Panc1 (cell line): ENCODE measurements at regions not wholly inside any gene's neighbourhood (a gene's known extent, or its start where the extent isn't known, plus 50 kb on each side); places are given as distances from the start of the nearest gene placed in this dataset.

Experiments used
- ATAC-seq: fragments of 200-7000 bp; cut with Tn5 transposase; 2 replicates; pipeline ENCODE4 v1.9.1; 2020; ENCODE audit warnings: mild to moderate bottlenecking, moderate library complexity
- BruUV-seq: library from RNA; stranded (reverse); fragments of 400-500 nt; replicated peaks from 2 replicates; lab custom pipeline; 2021; lab: Mats Ljungman, UMichigan
- CTCF ChIA-PET: fragments of 300-600 bp; sonication (Branson Sonifier 250); formaldehyde crosslinking; loops from one replicate; lab custom pipeline; 2022; ENCODE audit warnings: antibody characterized with exemption; lab: Charles Lee
- POLR2A ChIA-PET: fragments of 300-600 bp; sonication (Branson Sonifier 250); formaldehyde crosslinking; loops from one replicate; lab custom pipeline; 2022; ENCODE audit warnings: antibody characterized with exemption; lab: Charles Lee
- DNase-seq: peaks from one replicate; pipeline ENCODE4 v3.0.0-alpha.2; 2010; ENCODE audit warnings: low read depth, low spot score
- H3K27ac ChIP-seq: 2 replicates; pipeline ENCODE4 v1.5.1; 2011; ENCODE audit warnings: mild to moderate bottlenecking, low read length, inconsistent platforms
- H3K27me3 ChIP-seq: fragments of 200-500 bp; sonication (Bioruptor generic); 2 replicates; pipeline ENCODE4 v1.6.0; 2014; ENCODE audit warnings: low read length, inconsistent platforms; ENCODE audit not compliant: control insufficient read depth, insufficient read depth
- H3K36me3 ChIP-seq: fragments of 200-500 bp; sonication (Bioruptor generic); 2 replicates; pipeline ENCODE4 v1.5.1; 2014; ENCODE audit warnings: inconsistent platforms, mild to moderate bottlenecking, low read length, moderate library complexity; ENCODE audit not compliant: control insufficient read depth, insufficient read depth
- H3K4me1 ChIP-seq: 2 replicates; pipeline ENCODE4 v1.5.1; 2011; ENCODE audit warnings: inconsistent platforms, mild to moderate bottlenecking, low read length, moderate library complexity; ENCODE audit not compliant: control insufficient read depth, insufficient read depth
- H3K4me3 ChIP-seq, 2 experiments: 2 replicates each; pipeline ENCODE4 v1.5.1; 2011 to 2012; ENCODE audit warnings: low read depth in 2 of 2, low read length in 2 of 2, mild to moderate bottlenecking in 2 of 2, inconsistent platforms in 1 of 2, moderate library complexity in 1 of 2
- H3K9me3 ChIP-seq: fragments of 200-500 bp; sonication (Bioruptor generic); 2 replicates; pipeline ENCODE4 v1.5.1; 2014; ENCODE audit warnings: low read depth, mild to moderate bottlenecking, inconsistent platforms, low read length, moderate library complexity; ENCODE audit not compliant: control insufficient read depth, insufficient read depth
- POLR2AphosphoS5 ChIP-seq: IDR thresholded peaks from 2 replicates; pipeline ENCODE4 v1.6.1; 2012; ENCODE audit warnings: mild to moderate bottlenecking, low read depth, low read length, moderate library complexity
- REST ChIP-seq, 2 experiments: IDR thresholded peaks; 2 replicates each; pipeline ENCODE4 v1.6.1; 2011 to 2012; ENCODE audit warnings: low read depth in 2 of 2, control low read depth in 1 of 2, low read length in 1 of 2, mild to moderate bottlenecking in 1 of 2, moderate library complexity in 1 of 2; ENCODE audit not compliant: insufficient read depth in 1 of 2
- SIN3A ChIP-seq: IDR thresholded peaks from 2 replicates; pipeline ENCODE4 v1.6.1; 2012; ENCODE audit warnings: low read depth, mild to moderate bottlenecking, low read length, moderate library complexity, borderline replicate concordance; ENCODE audit not compliant: insufficient read depth
- TCF7L2 ChIP-seq: IDR thresholded peaks from 2 replicates; pipeline ENCODE4 v1.6.1; 2011; ENCODE audit warnings: mild to moderate bottlenecking, low read depth, low read length, inconsistent platforms
- in situ Hi-C: cut with HindIII; loops from 2 replicates; pipeline ENCODE4 v1.10.0; 2016; ENCODE audit warnings: low sequenced_read_pairs, low pct_unique_long_range_greater_than_20kb
- intact Hi-C: fragments of 100-400 bp; cut with micrococcal nuclease; formaldehyde crosslinking; loops from one replicate; pipeline ENCODE4 v1.10.0; 2022; ENCODE audit not compliant: unreplicated experiment
- TF ChIP-seq, protein P1 (sequence below): fragments of 450-650 bp; IDR thresholded peaks from 2 replicates; pipeline ENCODE4 v1.5.1; 2017; ENCODE audit warnings: mild to moderate bottlenecking

- intact Hi-C loops (no loop called here), in situ Hi-C loops (no loop called here)
- ATAC-seq (no peak), DNase-seq (no peak)
- no peak overlapping the region for H3K4me3 ChIP-seq
- ChIA-PET CTCF (interaction anchor here (0.6 kb wide), 1 partner anchor 198 kb away, joined by 3 read pairs; no protein-coding TSS in a partner anchor), POLR2A (no interaction called here)
- no peaks in the 10 kb centered on the region for H3K4me1 ChIP-seq
- H3K27me3 ChIP-seq, result no peaks in the 10 kb centered on the region
- TF ChIP-seq POLR2AphosphoS5, result no peak
- TF ChIP-seq SIN3A, result no peak
- TF ChIP-seq, protein P1, sequence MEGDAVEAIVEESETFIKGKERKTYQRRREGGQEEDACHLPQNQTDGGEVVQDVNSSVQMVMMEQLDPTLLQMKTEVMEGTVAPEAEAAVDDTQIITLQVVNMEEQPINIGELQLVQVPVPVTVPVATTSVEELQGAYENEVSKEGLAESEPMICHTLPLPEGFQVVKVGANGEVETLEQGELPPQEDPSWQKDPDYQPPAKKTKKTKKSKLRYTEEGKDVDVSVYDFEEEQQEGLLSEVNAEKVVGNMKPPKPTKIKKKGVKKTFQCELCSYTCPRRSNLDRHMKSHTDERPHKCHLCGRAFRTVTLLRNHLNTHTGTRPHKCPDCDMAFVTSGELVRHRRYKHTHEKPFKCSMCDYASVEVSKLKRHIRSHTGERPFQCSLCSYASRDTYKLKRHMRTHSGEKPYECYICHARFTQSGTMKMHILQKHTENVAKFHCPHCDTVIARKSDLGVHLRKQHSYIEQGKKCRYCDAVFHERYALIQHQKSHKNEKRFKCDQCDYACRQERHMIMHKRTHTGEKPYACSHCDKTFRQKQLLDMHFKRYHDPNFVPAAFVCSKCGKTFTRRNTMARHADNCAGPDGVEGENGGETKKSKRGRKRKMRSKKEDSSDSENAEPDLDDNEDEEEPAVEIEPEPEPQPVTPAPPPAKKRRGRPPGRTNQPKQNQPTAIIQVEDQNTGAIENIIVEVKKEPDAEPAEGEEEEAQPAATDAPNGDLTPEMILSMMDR, result no peak
- TF ChIP-seq REST (IDR thresholded peaks at IDR 0.05; ENCODE audit: insufficient read depth in 1 of 2, low read depth in 2 of 2, low read length in 1 of 2), result no peak
- no peak for TF ChIP-seq TCF7L2
- no peaks in the 10 kb centered on the region for H3K36me3 ChIP-seq
- no TSS peak for BruUV-seq
- H3K9me3 ChIP-seq, result no peaks in the 10 kb centered on the region
- no peak overlapping the region for H3K27ac ChIP-seq
These were observed 155.8 kb downstream of the C11orf91 start for GRCh38 chr11:33544593-33545373.

DNA sequence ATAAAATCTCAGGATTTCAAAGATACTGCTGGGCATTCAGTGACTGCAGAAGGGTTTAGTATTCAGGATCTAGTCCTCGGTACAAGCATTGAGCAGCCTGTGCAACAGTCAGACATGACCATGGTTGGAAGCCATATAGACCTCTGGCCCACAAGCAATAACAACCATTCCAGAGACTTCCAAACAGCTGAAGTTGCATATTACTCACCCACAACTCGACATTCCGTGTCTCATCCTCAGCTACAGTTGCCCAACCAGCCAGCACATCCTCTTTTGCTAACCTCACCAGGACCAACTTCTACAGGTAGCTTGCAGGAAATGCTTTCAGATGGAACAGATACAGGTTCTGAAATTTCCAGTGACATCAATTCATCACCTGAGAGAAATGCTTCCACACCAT is 156.8 kb downstream of the C11orf91 start:
- in situ Hi-C loops (no loop called here), intact Hi-C loops (no loop called here)
- ChIA-PET POLR2A (interaction anchor here (0.6 kb wide), 1 partner anchor 19 kb away, joined by 7 read pairs; no protein-coding TSS in a partner anchor), CTCF (interaction anchor here (0.6 to 1.0 kb wide), 4 partner anchors 148 to 278 kb away, joined by 3 to 4 read pairs (median 3); no protein-coding TSS in a partner anchor)
- DNase-seq (no peak), ATAC-seq (no peak)
- H3K27ac ChIP-seq, result no peak overlapping the region
- H3K4me1 ChIP-seq, result no peaks in the 10 kb centered on the region
- H3K36me3 ChIP-seq, result no peaks in the 10 kb centered on the region
- no peak for TF ChIP-seq POLR2AphosphoS5
- TF ChIP-seq TCF7L2, result no peak
- no peak for TF ChIP-seq REST (IDR thresholded peaks at IDR 0.05; ENCODE audit: insufficient read depth in 1 of 2, low read depth in 2 of 2, low read length in 1 of 2)
- no peak for TF ChIP-seq SIN3A
- TF ChIP-seq, protein P1, result no peak
- no TSS peak for BruUV-seq
- no peaks in the 10 kb centered on the region for H3K9me3 ChIP-seq
- H3K27me3 ChIP-seq, result no peaks in the 10 kb centered on the region
- H3K4me3 ChIP-seq, result no peak overlapping the region
